HG02840 (cell line): ENCODE measurements at regions not wholly inside any gene's neighbourhood (a gene's known extent, or its start where the extent isn't known, plus 50 kb on each side); places are given as distances from the start of the nearest gene placed in this dataset.
"Not testable (repeated sequence)": the region's sequence is repeated elsewhere in the genome, so short reads cannot be mapped to it uniquely, and the experiment has no call there.

ENCODE experiments used
- ATAC-seq: cut with Tn5 transposase; IDR thresholded peaks from one replicate; pipeline ENCODE4 v1.9.1; 2021; ENCODE audit warnings: mild to moderate bottlenecking, moderate library complexity, moderate number of reproducible peaks; ENCODE audit not compliant: unreplicated experiment, low FRiP score

GRCh38 chr16:17947165-17947564 lies 389.4 kb downstream of the NPIPA8 start:
- ATAC-seq: no peak

GRCh38 chr16:17945080-17945601 lies 391.4 kb downstream of the NPIPA8 start:
- ATAC-seq: no peak

- ATAC-seq: no peak
Measured at GRCh38 chr16:17944345-17944744, 392.2 kb downstream of the NPIPA8 start.

- ATAC-seq: no peak
Measured at GRCh38 chr16:17942067-17942466, 394.5 kb downstream of the NPIPA8 start.

GRCh38 chr16:17940584-17941364 lies 395.8 kb downstream of the NPIPA8 start:
- no peak for ATAC-seq

DNA sequence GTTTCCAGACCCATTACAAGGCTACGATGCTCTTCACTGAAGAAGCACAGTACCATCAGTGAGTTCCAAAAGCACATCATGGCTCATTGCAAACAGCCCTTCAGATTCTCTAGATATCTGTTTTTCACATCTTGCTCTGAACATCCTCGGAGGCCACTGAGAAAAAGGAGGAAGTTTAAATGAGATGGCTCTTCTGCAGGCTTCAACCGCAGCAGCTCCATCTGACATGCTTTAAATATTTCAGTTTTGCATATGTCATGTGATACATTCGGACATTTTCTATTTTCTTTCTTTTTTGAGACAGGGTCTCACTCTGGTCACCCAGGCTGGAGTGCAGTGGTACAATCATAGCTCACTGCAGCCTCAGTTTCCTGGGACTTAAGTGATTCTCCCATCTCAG lies 396.8 kb downstream of the NPIPA8 start:
- ATAC-seq: no peak

DNA sequence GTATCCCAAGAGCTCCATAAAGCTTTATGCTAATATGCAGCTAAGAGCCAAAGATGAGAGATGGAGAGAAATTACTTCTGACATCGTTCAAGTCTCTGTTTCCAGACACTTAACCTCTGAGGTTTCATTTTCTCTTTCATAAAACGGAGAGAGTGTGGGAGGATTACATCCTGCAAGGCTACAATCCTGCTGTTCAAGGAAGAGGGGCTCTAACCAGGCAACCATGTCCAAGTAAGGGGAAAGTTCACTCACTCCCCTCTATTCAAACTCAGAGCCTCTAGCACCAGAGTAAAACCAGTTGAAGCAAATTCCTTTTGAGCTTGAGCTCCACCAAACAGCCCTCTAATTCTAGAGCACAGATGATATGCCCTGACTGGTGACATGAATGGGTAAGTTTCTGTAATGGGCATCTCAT lies 397.4 kb downstream of the NPIPA8 start:
- no peak for ATAC-seq

GRCh38 chr16:17938546-17938945 lies 398.0 kb downstream of the NPIPA8 start:
- no peak for ATAC-seq

GRCh38 chr16:17936766-17937402 lies 399.7 kb downstream of the NPIPA8 start:
- no peak for ATAC-seq

DNA sequence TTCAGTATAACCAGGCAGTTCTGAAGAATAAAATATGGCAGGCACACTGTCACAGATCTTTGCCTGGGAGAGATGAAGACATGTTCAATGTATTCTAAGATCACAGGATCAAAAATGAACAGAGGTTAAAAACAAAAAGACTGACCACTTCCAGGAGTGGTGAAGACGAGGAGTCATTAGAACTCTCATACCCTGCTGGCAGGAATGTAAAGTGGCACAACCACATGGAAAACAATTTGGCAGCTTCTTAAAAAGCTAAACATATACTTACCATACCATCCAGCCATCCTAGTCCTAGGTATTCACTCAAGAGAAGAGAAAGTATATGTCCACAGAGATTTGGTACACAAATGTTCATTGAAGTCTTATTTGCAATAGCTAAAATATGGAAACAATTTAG lies 406.3 kb downstream of the NPIPA8 start:
- no peak for ATAC-seq

DNA sequence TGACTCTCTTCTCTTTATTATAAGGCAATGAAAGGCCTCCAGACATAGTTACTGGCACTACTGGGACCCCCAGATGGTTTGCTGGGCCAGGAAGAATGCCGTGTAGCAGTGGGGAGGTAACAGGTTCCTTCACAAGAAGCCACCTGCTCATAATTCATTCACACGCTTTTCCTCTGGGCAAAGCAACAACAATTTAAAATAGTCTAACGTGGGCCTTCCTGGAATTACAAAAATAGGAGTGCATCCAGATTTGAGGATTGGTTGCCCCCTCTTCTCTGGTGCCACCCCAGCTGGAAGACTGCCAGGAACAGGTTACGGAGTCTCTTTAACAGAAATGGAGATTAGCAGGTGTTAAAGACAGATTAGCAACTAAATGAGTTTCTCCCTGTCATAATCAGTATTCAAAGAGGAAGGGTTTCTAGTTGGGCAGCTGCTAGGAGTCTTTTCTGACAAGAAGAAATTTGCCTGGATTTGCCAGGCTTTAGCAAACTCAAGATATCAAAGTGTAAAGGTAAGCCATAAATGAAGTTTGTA lies 409.6 kb downstream of the NPIPA8 start:
- ATAC-seq: no peak

GRCh38 chr16:17926461-17926860 lies 410.1 kb downstream of the NPIPA8 start:
- ATAC-seq: no peak

- ATAC-seq: no peak
Measured at GRCh38 chr16:17925761-17926160, 410.8 kb downstream of the NPIPA8 start.

GRCh38 chr16:17921357-17921978 lies 415.1 kb downstream of the NPIPA8 start:
- ATAC-seq: no peak

DNA sequence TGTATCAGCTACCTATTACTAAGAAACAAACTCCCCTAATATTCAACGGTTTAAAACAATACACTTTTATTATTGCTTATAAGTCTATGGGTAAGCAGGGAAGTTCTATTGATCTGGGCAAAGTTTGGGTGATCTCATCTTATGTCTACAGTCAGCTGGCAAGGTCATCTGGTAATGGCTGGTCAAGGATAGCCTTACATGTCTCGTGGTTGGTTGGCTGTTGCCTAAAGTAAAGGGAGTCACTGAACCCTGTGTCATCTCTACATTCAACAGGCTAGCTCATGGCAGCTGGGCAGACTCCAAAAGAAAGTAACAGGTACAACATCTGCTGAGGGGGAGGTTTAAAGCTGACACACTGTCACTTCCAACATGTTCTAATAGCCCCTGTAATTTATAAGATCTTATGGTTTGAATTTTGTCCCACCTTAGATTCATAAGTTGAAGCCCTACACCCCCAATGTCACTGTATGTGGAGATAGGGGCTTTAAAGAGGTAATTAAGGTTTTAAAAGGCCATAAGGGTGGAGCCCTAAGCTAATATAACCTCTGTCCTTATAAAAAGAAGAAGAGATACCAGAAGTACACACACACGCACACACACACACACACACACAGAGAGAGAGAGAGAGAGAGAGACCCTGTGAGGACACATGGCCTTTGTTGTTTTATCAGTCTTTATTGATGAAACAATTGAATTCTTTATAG lies 419.1 kb downstream of the NPIPA8 start:
- no peak for ATAC-seq

GRCh38 chr16:17915791-17916190 lies 420.7 kb downstream of the NPIPA8 start:
- ATAC-seq: no peak

DNA sequence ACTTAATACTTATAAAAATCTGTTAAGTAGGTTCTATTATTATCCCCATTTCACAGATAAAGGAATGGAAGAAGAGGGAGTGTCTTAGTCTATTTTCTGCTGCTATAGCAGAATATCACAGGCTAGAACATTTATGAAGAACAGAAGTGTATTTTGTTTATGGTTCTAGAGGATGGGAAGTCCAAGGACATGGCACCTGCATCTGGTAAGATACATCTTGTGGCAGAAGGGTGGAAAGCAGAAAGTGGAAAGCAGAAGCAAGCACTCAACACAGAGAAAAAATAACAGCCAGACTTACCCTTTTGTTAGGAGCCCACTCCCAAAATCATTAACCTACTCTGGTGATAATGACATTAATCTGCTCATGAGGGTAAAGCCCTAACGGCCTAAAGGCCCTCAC lies 422.4 kb downstream of the NPIPA8 start:
- no peak for ATAC-seq

- not testable (repeated sequence) for ATAC-seq
Measured at GRCh38 chr16:17911578-17911977, 425.0 kb downstream of the NPIPA8 start.

- not testable (repeated sequence) for ATAC-seq
Measured at GRCh38 chr16:17906626-17907025, 429.9 kb downstream of the NPIPA8 start.

DNA sequence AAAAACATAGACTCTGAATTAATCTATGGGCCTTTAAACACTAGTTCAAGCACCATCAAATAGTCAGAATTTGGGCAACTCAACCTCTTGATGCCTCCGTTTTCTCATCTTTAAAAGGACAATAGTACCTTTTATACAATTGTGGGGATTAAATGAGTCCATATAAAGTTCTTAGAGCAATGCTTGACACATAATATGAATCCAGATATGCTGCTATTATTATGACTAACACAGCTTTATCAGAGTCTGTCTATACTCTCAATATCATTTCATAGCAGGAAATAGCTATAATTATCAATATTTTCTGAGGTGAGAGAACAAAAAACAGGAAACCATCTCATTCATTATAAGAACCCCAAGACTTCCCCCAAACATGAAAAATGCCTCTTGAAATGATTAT lies 430.5 kb upstream of the XYLT1 start:
- ATAC-seq: no peak

- no peak for ATAC-seq
Measured at GRCh38 chr16:17899141-17899540, 428.4 kb upstream of the XYLT1 start.
